ENCODE measurements at regions not wholly inside any gene's neighbourhood (a gene's known extent, or its start where the extent isn't known, plus 50 kb on each side); places are given as distances from the start of the nearest gene placed in this dataset.

- DNase-seq (ENCODE audit: low read depth in 1 of 2, low spot score in 1 of 2) = no peak
- FAIRE-seq = no peak
- H3K4me1 ChIP-seq = no peaks in the 10 kb centered on the region
- no peak overlapping the region for H3K27ac ChIP-seq
- TF ChIP-seq EP300 (IDR thresholded peaks at IDR 0.05) (no peak), NFE2L2 (conservative IDR thresholded peaks at IDR 0.05; ENCODE audit: low read length) (no peak)
- ChIA-PET CTCF (interaction anchor here (1.2 to 1.9 kb wide), 3 partner anchors 19 to 150 kb away, joined by 3 to 5 read pairs (median 3); no protein-coding TSS in a partner anchor), POLR2A (no interaction called here)
- H3K4me2 ChIP-seq = no peak overlapping the region
- 65% methylated on average over 6 of the region's 6 CpGs for WGBS (ENCODE audit: missing lambda C conversion rate)
- no peak overlapping the region for H3K4me3 ChIP-seq
- no peaks in the 10 kb centered on the region for H3K9me3 ChIP-seq
- no peak for ATAC-seq
Measured at GRCh38 chr12:111148005-111148404, 220.9 kb downstream of the PHETA1 start.

- H3K4me2 ChIP-seq = no peak overlapping the region
- DNase-seq (ENCODE audit: low read depth in 1 of 2, low spot score in 1 of 2) (no peak), FAIRE-seq (no peak), ATAC-seq (no peak)
- no peaks in the 10 kb centered on the region for H3K4me1 ChIP-seq
- TF ChIP-seq RCOR1 (IDR thresholded peaks at IDR 0.05; ENCODE audit: low read depth, low read length) (no peak), CHD2 (IDR thresholded peaks at IDR 0.05; ENCODE audit: low read length, partially characterized antibody) (no peak), NPAS2 (CRISPR knock-in tag; IDR thresholded peaks at IDR 0.05; ENCODE audit: borderline replicate concordance) (no peak), JUNB (IDR thresholded peaks at IDR 0.05) (no peak), USF2 (IDR thresholded peaks at IDR 0.05) (no peak), FOSB (CRISPR knock-in tag; IDR thresholded peaks at IDR 0.05) (no peak), PBX3 (IDR thresholded peaks at IDR 0.05) (no peak), BHLHE40 (IDR thresholded peaks at IDR 0.05; ENCODE audit: low read depth, low read length) (no peak), NFE2L2 (conservative IDR thresholded peaks at IDR 0.05; ENCODE audit: low read length) (no peak), RNF2 (IDR thresholded peaks at IDR 0.05; ENCODE audit: borderline replicate concordance, low read depth) (no peak), HMGXB4 (CRISPR knock-in tag; IDR thresholded peaks at IDR 0.05; ENCODE audit: borderline replicate concordance) (no peak), CBX8 (IDR thresholded peaks at IDR 0.05) (no peak), HOXA7 (CRISPR knock-in tag; IDR thresholded peaks at IDR 0.05) (no peak), GATA3 (IDR thresholded peaks at IDR 0.05; ENCODE audit: borderline replicate concordance) (no peak), HOXB13 (CRISPR knock-in tag; IDR thresholded peaks at IDR 0.05; ENCODE audit: low read depth) (no peak)
- H3K27ac ChIP-seq = no peak overlapping the region
- ChIA-PET POLR2A (no interaction called here), CTCF (interaction anchor here (1.1 kb wide), 1 partner anchor 29 kb away, joined by 3 read pairs; no protein-coding TSS in a partner anchor)
- 57% methylated on average over 11 of the region's 11 CpGs for WGBS (ENCODE audit: missing lambda C conversion rate)
- no peak overlapping the region for H3K4me3 ChIP-seq
- no peaks in the 10 kb centered on the region for H3K9me3 ChIP-seq
Measured at GRCh38 chr12:111143271-111143670, 222.9 kb upstream of the MYL2 start.

GRCh38 chr12:111141205-111141604 is 220.8 kb upstream of the MYL2 start:
- ChIA-PET POLR2A (no interaction called here), CTCF (no interaction called here)
- Histone ChIP-seq H3K27ac (no peak overlapping the region), H3K4me3 (no peak overlapping the region), H3K4me1 (no peaks in the 10 kb centered on the region), H3K9me3 (no peaks in the 10 kb centered on the region), H3K4me2 (no peak overlapping the region)
- WGBS (ENCODE audit: missing lambda C conversion rate) = 6% methylated on average over 1 of the region's 1 CpG
- ATAC-seq (no peak), DNase-seq (ENCODE audit: low read depth in 1 of 2, low spot score in 1 of 2) (no peak), FAIRE-seq (no peak)
- no peak for TF ChIP-seq MYC (IDR thresholded peaks at IDR 0.05; ENCODE audit: borderline replicate concordance, low read length)
- TF ChIP-seq RARB (CRISPR knock-in tag; IDR thresholded peaks at IDR 0.05) = no peak
- no peak for TF ChIP-seq BHLHE40 (IDR thresholded peaks at IDR 0.05; ENCODE audit: low read depth, low read length)
- no peak for TF ChIP-seq SMC3 (IDR thresholded peaks at IDR 0.05)
- TF ChIP-seq NFE2L2 (conservative IDR thresholded peaks at IDR 0.05; ENCODE audit: low read length) = no peak
- TF ChIP-seq POLR2A (IDR thresholded peaks at IDR 0.05; ENCODE audit: low read length) = no peak
- TF ChIP-seq GATA3 (IDR thresholded peaks at IDR 0.05; ENCODE audit: borderline replicate concordance) = no peak
- TF ChIP-seq SREBF2 (IDR thresholded peaks at IDR 0.05) = no peak
- TF ChIP-seq KDM1A (IDR thresholded peaks at IDR 0.05; ENCODE audit: low read depth) = no peak
- no peak for TF ChIP-seq FOXS1 (CRISPR knock-in tag; IDR thresholded peaks at IDR 0.05)

Data from A549 (cell line).